CD4-positive, CD25-positive, alpha-beta regulatory T cell (primary cell): ENCODE measurements at regions not wholly inside any gene's neighbourhood (a gene's known extent, or its start where the extent isn't known, plus 50 kb on each side); places are given as distances from the start of the nearest gene placed in this dataset.

Source experiments
- ATAC-seq, 2 donors: fragments of 150-1000 bp; cut with Tn5 transposase; one replicate each; pipeline ENCODE4 v1.10.0; 2021; ENCODE audit warnings: low read depth in 2 of 2, moderate number of reproducible peaks in 2 of 2, moderate library complexity in 1 of 2
- DNase-seq, 3 donors: peaks; one replicate each; pipeline versions ENCODE4 v3.0.0 to v3.0.0-alpha.2; 2012 to 2022; ENCODE audit warnings: mixed read lengths in 1 of 3
- H3K27ac ChIP-seq: one replicate; pipeline ENCODE4 v1.7.0; 2013; ENCODE audit warnings: mild to moderate bottlenecking, low read length; ENCODE audit not compliant: insufficient read depth, poor library complexity, severe bottlenecking
- H3K27me3 ChIP-seq: one replicate; pipeline ENCODE4 v1.7.0; 2013; ENCODE audit warnings: low read length; ENCODE audit not compliant: control insufficient read depth, insufficient read depth
- H3K36me3 ChIP-seq: one replicate; pipeline ENCODE4 v1.7.0; 2013; ENCODE audit warnings: mild to moderate bottlenecking, low read length, moderate library complexity; ENCODE audit not compliant: control insufficient read depth, insufficient read depth
- H3K4me1 ChIP-seq: 2 replicates; pipeline ENCODE4 v1.7.0; 2013; ENCODE audit warnings: mild to moderate bottlenecking, low read length; ENCODE audit not compliant: insufficient read depth, control insufficient read depth, poor library complexity, severe bottlenecking
- H3K4me3 ChIP-seq: one replicate; pipeline ENCODE4 v1.7.0; 2013; ENCODE audit warnings: low read depth, mild to moderate bottlenecking, low read length, moderate library complexity
- H3K9me3 ChIP-seq, 2 experiments: 1 replicate in 1 of 2; 2 replicates in 1 of 2; pipeline ENCODE4 v1.7.0; 2013; ENCODE audit warnings: low read length in 2 of 2, mild to moderate bottlenecking in 1 of 2, moderate library complexity in 1 of 2; ENCODE audit not compliant: control insufficient read depth in 2 of 2
- H3K27ac Mint-ChIP-seq, 3 donors: one replicate each; pipeline ENCODE4 v1.8.0; 2020 to 2022; ENCODE audit warnings: mild to moderate bottlenecking in 3 of 3, mixed read lengths in 3 of 3, moderate library complexity in 2 of 3
- H3K27me3 Mint-ChIP-seq: one replicate; pipeline ENCODE4 v1.8.0; 2022; ENCODE audit warnings: mild to moderate bottlenecking, mixed read lengths
- H3K36me3 Mint-ChIP-seq: one replicate; pipeline ENCODE4 v1.8.0; 2020; ENCODE audit warnings: mixed read lengths
- H3K4me1 Mint-ChIP-seq, 4 donors: one replicate each; pipeline ENCODE4 v1.8.0; 2020 to 2022; ENCODE audit warnings: mixed read lengths in 4 of 4, mild to moderate bottlenecking in 1 of 4
- H3K4me3 Mint-ChIP-seq, 4 donors: one replicate each; pipeline ENCODE4 v1.8.0; 2020 to 2022; ENCODE audit warnings: mild to moderate bottlenecking in 4 of 4, mixed read lengths in 4 of 4, moderate library complexity in 3 of 4
- H3K9me3 Mint-ChIP-seq, 7 donors: one replicate each; pipeline ENCODE4 v1.8.0; 2020 to 2022; ENCODE audit warnings: mixed read lengths in 7 of 7, mild to moderate bottlenecking in 3 of 7, moderate library complexity in 2 of 7

DNA sequence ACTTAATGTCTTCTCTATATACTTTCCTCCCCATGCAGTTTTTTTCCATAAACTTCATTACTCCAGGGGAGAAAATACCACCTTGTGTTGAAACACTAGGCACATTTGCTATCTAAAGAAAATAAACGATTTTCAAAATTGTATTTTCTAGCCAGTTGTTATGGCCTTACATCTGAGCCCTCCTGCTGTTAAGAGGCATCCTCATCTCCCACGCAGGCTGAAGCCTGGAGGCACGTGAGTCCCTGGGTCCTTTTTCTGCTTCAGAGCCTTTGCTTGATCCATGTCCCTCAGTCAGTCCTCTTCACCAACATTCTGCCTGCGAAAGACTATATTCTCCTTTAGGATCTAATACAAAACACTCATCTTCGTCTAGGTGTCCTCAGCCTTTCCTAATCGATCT is 479.6 kb upstream of the ZNF717 start:
- no peaks in the 10 kb centered on the region for H3K4me1 ChIP-seq
- Mint-ChIP-seq H3K4me3 (no peak overlapping the region), H3K27ac (no peak overlapping the region), H3K9me3 (peaks cover 2 to 11% (median 4%) of the 10 kb centered on the region in 7 donors), H3K4me1 (no peaks in the 10 kb centered on the region), H3K27me3 (no peaks in the 10 kb centered on the region), H3K36me3 (no peaks in the 10 kb centered on the region)
- H3K27me3 ChIP-seq: no peaks in the 10 kb centered on the region
- no peaks in the 10 kb centered on the region for H3K36me3 ChIP-seq
- H3K27ac ChIP-seq: no peak overlapping the region
- H3K4me3 ChIP-seq: no peak overlapping the region
- peaks cover 0 to 9% of the 10 kb centered on the region in 2 experiments for H3K9me3 ChIP-seq
- ATAC-seq (no peak), DNase-seq (no peak)

DNA sequence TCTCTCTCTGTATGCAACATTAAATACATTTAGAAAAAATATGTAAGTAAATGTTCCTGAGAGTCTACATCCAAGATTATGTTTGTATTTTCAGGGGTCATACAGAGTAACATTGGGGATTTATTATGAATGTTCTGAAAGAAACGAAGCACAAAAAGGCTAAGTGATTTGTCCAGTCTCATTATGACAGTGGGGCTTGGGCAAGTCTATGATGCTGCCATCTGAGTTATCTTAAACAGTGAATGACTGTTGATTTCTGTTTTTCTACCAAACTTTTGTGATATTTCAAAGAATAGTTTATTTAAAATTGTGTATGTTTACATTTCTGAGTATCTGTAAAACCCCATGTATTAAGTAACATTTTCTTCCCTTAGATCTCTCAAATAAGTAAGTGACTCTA is 481.2 kb upstream of the ZNF717 start:
- Mint-ChIP-seq H3K36me3 (no peaks in the 10 kb centered on the region), H3K27ac (no peak overlapping the region), H3K9me3 (peaks cover 1 to 15% (median 4%) of the 10 kb centered on the region in 7 donors), H3K4me1 (no peaks in the 10 kb centered on the region), H3K27me3 (no peaks in the 10 kb centered on the region), H3K4me3 (no peak overlapping the region)
- H3K36me3 ChIP-seq: no peaks in the 10 kb centered on the region
- peaks cover 0 to 9% of the 10 kb centered on the region in 2 experiments for H3K9me3 ChIP-seq
- H3K4me1 ChIP-seq: no peaks in the 10 kb centered on the region
- H3K27me3 ChIP-seq: no peaks in the 10 kb centered on the region
- H3K4me3 ChIP-seq: no peak overlapping the region
- no peak for DNase-seq
- H3K27ac ChIP-seq: no peak overlapping the region
- no peak for ATAC-seq

- no peak for ATAC-seq
- Histone ChIP-seq H3K27ac (no peak overlapping the region), H3K36me3 (no peaks in the 10 kb centered on the region)
Measured at GRCh38 chr3:76267851-76268380, 482.6 kb upstream of the ZNF717 start.

GRCh38 chr3:76293856-76294255 is 508.5 kb upstream of the ZNF717 start:
- Mint-ChIP-seq H3K9me3 (peaks cover 4 to 38% (median 10%) of the 10 kb centered on the region in 7 donors), H3K4me3 (no peak overlapping the region), H3K27ac (no peak overlapping the region), H3K27me3 (no peaks in the 10 kb centered on the region), H3K36me3 (no peaks in the 10 kb centered on the region), H3K4me1 (no peaks in the 10 kb centered on the region)
- Histone ChIP-seq H3K36me3 (no peaks in the 10 kb centered on the region), H3K9me3 (peaks cover 4 to 22% of the 10 kb centered on the region in 2 experiments), H3K4me3 (no peak overlapping the region), H3K27ac (no peak overlapping the region), H3K27me3 (no peaks in the 10 kb centered on the region), H3K4me1 (no peaks in the 10 kb centered on the region)
- ATAC-seq: no peak
- DNase-seq: no peak

More at GRCh38 chr3:76267851-76268380, 482.6 kb upstream of the ZNF717 start:
- H3K27me3 Mint-ChIP-seq: no peaks in the 10 kb centered on the region
- Histone ChIP-seq H3K4me3 (no peak overlapping the region), H3K27me3 (no peaks in the 10 kb centered on the region), H3K9me3 (peaks cover 0 to 2% of the 10 kb centered on the region in 2 experiments), H3K4me1 (no peaks in the 10 kb centered on the region)
- no peaks in the 10 kb centered on the region for H3K36me3 Mint-ChIP-seq
- DNase-seq: no peak
- H3K9me3 Mint-ChIP-seq: peaks cover 0 to 13% (median 4%) of the 10 kb centered on the region in 7 donors
- no peaks in the 10 kb centered on the region for H3K4me1 Mint-ChIP-seq
- no peak overlapping the region for H3K27ac Mint-ChIP-seq
- no peak overlapping the region for H3K4me3 Mint-ChIP-seq

DNA sequence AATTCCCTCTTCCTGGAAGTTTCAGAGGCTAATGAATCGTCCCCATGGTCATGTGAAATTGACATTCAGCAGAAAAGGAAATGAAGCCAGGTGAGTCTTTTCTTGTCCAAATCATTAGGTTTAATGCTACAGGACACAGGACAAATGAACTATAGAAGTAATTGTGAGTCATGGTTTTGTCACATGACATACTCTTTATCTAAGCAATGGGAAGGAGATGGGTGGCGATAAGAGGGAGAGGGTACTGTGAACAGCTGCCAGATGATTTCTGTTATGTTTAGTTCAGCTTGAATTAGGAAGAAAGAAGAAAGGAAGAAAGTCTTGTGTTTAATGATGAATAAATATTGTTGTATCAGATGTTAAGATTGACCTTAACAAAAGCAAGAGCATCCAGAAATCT is 515.4 kb upstream of the ZNF717 start:
- Histone ChIP-seq H3K27me3 (no peaks in the 10 kb centered on the region), H3K4me3 (no peak overlapping the region), H3K4me1 (no peaks in the 10 kb centered on the region), H3K9me3 (peaks cover 3 to 7% of the 10 kb centered on the region in 2 experiments), H3K36me3 (no peaks in the 10 kb centered on the region), H3K27ac (no peak overlapping the region)
- no peaks in the 10 kb centered on the region for H3K36me3 Mint-ChIP-seq
- no peak for ATAC-seq
- H3K27ac Mint-ChIP-seq: no peak overlapping the region
- H3K4me1 Mint-ChIP-seq: no peaks in the 10 kb centered on the region
- no peak overlapping the region for H3K4me3 Mint-ChIP-seq
- H3K9me3 Mint-ChIP-seq: peaks cover 3 to 27% (median 9%) of the 10 kb centered on the region in 7 donors
- no peaks in the 10 kb centered on the region for H3K27me3 Mint-ChIP-seq
- DNase-seq: no peak

- Mint-ChIP-seq H3K4me1 (peaks cover 0 to 4% (median 0%) of the 10 kb centered on the region in 4 donors), H3K27me3 (no peaks in the 10 kb centered on the region), H3K36me3 (no peaks in the 10 kb centered on the region), H3K27ac (no peak overlapping the region), H3K9me3 (peaks cover 1 to 16% (median 9%) of the 10 kb centered on the region in 7 donors), H3K4me3 (no peak overlapping the region)
- H3K9me3 ChIP-seq: no peaks in the 10 kb centered on the region
- ATAC-seq: no peak
- H3K27me3 ChIP-seq: no peaks in the 10 kb centered on the region
- no peak overlapping the region for H3K4me3 ChIP-seq
- no peak for DNase-seq
- H3K36me3 ChIP-seq: no peaks in the 10 kb centered on the region
- no peak overlapping the region for H3K27ac ChIP-seq
- no peaks in the 10 kb centered on the region for H3K4me1 ChIP-seq
Measured at GRCh38 chr3:76307556-76307955, 522.2 kb upstream of the ZNF717 start.

DNA sequence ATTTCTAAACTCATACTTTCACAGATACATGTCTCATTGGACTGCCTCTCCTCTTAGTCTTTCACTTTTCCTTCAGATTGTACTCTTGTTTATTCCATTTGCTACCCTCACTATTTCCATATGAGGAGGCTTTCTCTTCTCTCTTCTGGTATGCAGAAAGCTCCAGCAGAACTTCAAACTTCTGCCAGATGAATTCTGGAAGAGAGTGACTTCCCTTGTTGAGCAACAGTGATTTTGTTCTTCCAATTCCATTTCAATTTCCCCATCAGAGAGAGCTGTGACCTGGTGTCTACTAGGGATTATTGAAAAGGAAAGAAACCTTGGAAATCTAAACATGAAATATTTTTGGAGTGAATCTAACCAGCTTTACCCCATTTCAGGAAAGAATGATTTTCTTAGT is 523.2 kb upstream of the ZNF717 start:
- Histone ChIP-seq H3K36me3 (no peaks in the 10 kb centered on the region), H3K4me3 (no peak overlapping the region), H3K4me1 (no peaks in the 10 kb centered on the region), H3K27ac (no peak overlapping the region), H3K9me3 (no peaks in the 10 kb centered on the region), H3K27me3 (no peaks in the 10 kb centered on the region)
- H3K4me1 Mint-ChIP-seq: peaks cover 0 to 4% (median 0%) of the 10 kb centered on the region in 4 donors
- ATAC-seq: no peak
- H3K9me3 Mint-ChIP-seq: peaks cover 1 to 16% (median 9%) of the 10 kb centered on the region in 7 donors
- no peak for DNase-seq
- no peaks in the 10 kb centered on the region for H3K36me3 Mint-ChIP-seq
- H3K4me3 Mint-ChIP-seq: no peak overlapping the region
- no peak overlapping the region for H3K27ac Mint-ChIP-seq
- H3K27me3 Mint-ChIP-seq: no peaks in the 10 kb centered on the region

DNA sequence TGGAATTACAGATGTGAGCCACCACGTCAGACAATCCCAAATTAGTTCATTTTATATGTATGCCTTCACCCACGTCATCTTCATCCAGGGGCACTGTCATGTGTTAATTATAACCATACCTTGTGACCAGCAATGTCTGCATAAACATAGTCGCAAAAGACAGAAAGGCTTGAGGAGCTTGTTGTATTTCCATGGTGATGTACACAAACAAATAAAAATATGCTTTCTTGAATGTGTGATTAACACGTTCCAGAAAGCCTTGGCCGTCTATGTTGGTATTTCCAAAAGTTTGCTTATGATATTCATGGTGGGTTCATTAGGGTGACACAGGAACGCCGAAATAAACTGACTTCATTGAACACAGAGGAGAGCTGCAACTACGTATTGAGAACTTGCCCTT is 524.7 kb upstream of the ZNF717 start:
- no peak for ATAC-seq
- Mint-ChIP-seq H3K27me3 (no peaks in the 10 kb centered on the region), H3K36me3 (no peaks in the 10 kb centered on the region), H3K4me3 (no peak overlapping the region), H3K4me1 (peaks cover 0 to 4% (median 0%) of the 10 kb centered on the region in 4 donors), H3K9me3 (peaks cover 0 to 16% (median 4%) of the 10 kb centered on the region in 7 donors), H3K27ac (no peak overlapping the region)
- Histone ChIP-seq H3K36me3 (no peaks in the 10 kb centered on the region), H3K4me3 (no peak overlapping the region), H3K4me1 (no peaks in the 10 kb centered on the region), H3K9me3 (no peaks in the 10 kb centered on the region), H3K27ac (no peak overlapping the region), H3K27me3 (no peaks in the 10 kb centered on the region)
- no peak for DNase-seq
